CD4-positive, alpha-beta T cell (primary cell): ENCODE measurements at regions not wholly inside any gene's neighbourhood (a gene's known extent, or its start where the extent isn't known, plus 50 kb on each side); places are given as distances from the start of the nearest gene placed in this dataset.

ENCODE experiments used
- ATAC-seq: fragments of 200-7000 bp; cut with Tn5 transposase; one replicate; pipeline ENCODE4 v1.10.0; 2022; ENCODE audit warnings: mild to moderate bottlenecking; ENCODE audit not compliant: poor library complexity
- CTCF ChIA-PET: fragments of 350-600 bp; sonication (Branson Sonifier 250); formaldehyde crosslinking; loops from one replicate; lab custom pipeline; 2021; ENCODE audit warnings: antibody characterized with exemption, inconsistent platforms; lab: Charles Lee
- POLR2A ChIA-PET: fragments of 350-600 bp; sonication (Branson Sonifier 250); formaldehyde crosslinking; loops from one replicate; lab custom pipeline; 2021; ENCODE audit warnings: antibody characterized with exemption, inconsistent platforms; lab: Charles Lee
- DNase-seq, 14 experiments: peaks; one replicate each; pipeline ENCODE4 v3.0.0-alpha.2; 2013 to 2020; ENCODE audit warnings: mixed read lengths in 2 of 14
- H3K27ac ChIP-seq, 2 donors: one replicate each; pipeline versions ENCODE4 v1.5.1 to v1.7.0; 2013; ENCODE audit warnings: low read length in 2 of 2, low read depth in 1 of 2, mild to moderate bottlenecking in 1 of 2
- H3K27me3 ChIP-seq, 2 experiments: 1 replicate in 1 of 2; 2 replicates in 1 of 2; pipeline versions ENCODE4 v1.6.1 to v1.7.0; 2013; ENCODE audit warnings: low read length in 2 of 2, control low read depth in 1 of 2, mild to moderate bottlenecking in 1 of 2, moderate library complexity in 1 of 2; ENCODE audit not compliant: insufficient read depth in 2 of 2, control insufficient read depth in 1 of 2
- H3K36me3 ChIP-seq: one replicate; pipeline ENCODE4 v1.6.1; 2013; ENCODE audit warnings: low read length, control low read depth; ENCODE audit not compliant: insufficient read depth
- H3K4me1 ChIP-seq: one replicate; pipeline ENCODE4 v1.6.1; 2013; ENCODE audit warnings: low read length, control low read depth; ENCODE audit not compliant: insufficient read depth
- H3K4me3 ChIP-seq: one replicate; pipeline ENCODE4 v1.5.1; 2013; ENCODE audit warnings: mild to moderate bottlenecking, low read length, moderate library complexity
- H3K9me3 ChIP-seq, 2 experiments: 1 replicate in 1 of 2; 2 replicates in 1 of 2; pipeline versions ENCODE4 v1.6.1 to v1.7.0; 2013; ENCODE audit warnings: low read length in 2 of 2, mild to moderate bottlenecking in 2 of 2, control low read depth in 1 of 2, moderate library complexity in 1 of 2; ENCODE audit not compliant: control insufficient read depth in 1 of 2, insufficient read depth in 1 of 2
- H3K27ac Mint-ChIP-seq: one replicate; pipeline ENCODE4 v1.8.0; 2020; ENCODE audit warnings: mixed read lengths
- H3K27me3 Mint-ChIP-seq: one replicate; pipeline ENCODE4 v1.8.0; 2021; ENCODE audit warnings: mixed read lengths
- H3K36me3 Mint-ChIP-seq: one replicate; pipeline ENCODE4 v1.8.0; 2021; ENCODE audit warnings: low read depth, mixed read lengths
- H3K4me1 Mint-ChIP-seq: one replicate; pipeline ENCODE4 v1.8.0; 2021; ENCODE audit warnings: low read depth, mixed read lengths
- H3K4me3 Mint-ChIP-seq: one replicate; pipeline ENCODE4 v1.8.0; 2020; ENCODE audit warnings: mild to moderate bottlenecking, mixed read lengths
- H3K9me3 Mint-ChIP-seq: one replicate; pipeline ENCODE4 v1.8.0; 2020; ENCODE audit warnings: mixed read lengths
- CTCF ChIP-seq: fragments of 200-600 bp; IDR thresholded peaks from one replicate; pipeline ENCODE4 v1.8.0; 2022; ENCODE audit warnings: antibody characterized with exemption, mild to moderate bottlenecking
- intact Hi-C, 2 experiments: fragments of 100-400 bp; cut with DNase I in 1 of 2; cut with micrococcal nuclease in 1 of 2; formaldehyde crosslinking; loops; one replicate each; pipeline versions ENCODE4 v1.15.1 to v1.9.0; 2023 to 2025; cut with DNase I, micrococcal nuclease

GRCh38 chr2:122221665-122222064 lies 466.2 kb downstream of the TSN start:
- no peak overlapping the region for H3K4me3 ChIP-seq
- ChIA-PET CTCF (no interaction called here), POLR2A (no interaction called here)
- H3K36me3 ChIP-seq, result no peaks in the 10 kb centered on the region
- H3K4me1 ChIP-seq, result no peaks in the 10 kb centered on the region
- H3K27ac ChIP-seq, result no peak overlapping the region
- H3K36me3 Mint-ChIP-seq, result no peaks in the 10 kb centered on the region
- no peaks in the 10 kb centered on the region for H3K9me3 Mint-ChIP-seq
- H3K27me3 Mint-ChIP-seq, result no peaks in the 10 kb centered on the region
- H3K4me3 Mint-ChIP-seq, result no peak overlapping the region
- no peaks in the 10 kb centered on the region for H3K9me3 ChIP-seq
- TF ChIP-seq CTCF, result no peak
- H3K27me3 ChIP-seq, result no peaks in the 10 kb centered on the region
- H3K27ac Mint-ChIP-seq, result no peak overlapping the region
- H3K4me1 Mint-ChIP-seq, result no peaks in the 10 kb centered on the region
- DNase-seq, result no peak
- ATAC-seq, result no peak
- intact Hi-C loops, result no loop called here

- no peaks in the 10 kb centered on the region for H3K27me3 Mint-ChIP-seq
- H3K27ac ChIP-seq, result no peak overlapping the region
- DNase-seq (no peak), ATAC-seq (no peak)
- intact Hi-C loops, result no loop called here
- H3K4me1 ChIP-seq, result no peaks in the 10 kb centered on the region
- H3K27ac Mint-ChIP-seq, result no peak overlapping the region
- H3K36me3 Mint-ChIP-seq, result no peaks in the 10 kb centered on the region
- H3K36me3 ChIP-seq, result no peaks in the 10 kb centered on the region
- H3K4me1 Mint-ChIP-seq, result no peaks in the 10 kb centered on the region
- no peaks in the 10 kb centered on the region for H3K27me3 ChIP-seq
- no peaks in the 10 kb centered on the region for H3K9me3 Mint-ChIP-seq
- POLR2A ChIA-PET, result no interaction called here
- H3K9me3 ChIP-seq, result no peaks in the 10 kb centered on the region
- no peak for TF ChIP-seq CTCF
- no peak overlapping the region for H3K4me3 Mint-ChIP-seq
- CTCF ChIA-PET, result no interaction called here
- no peak overlapping the region for H3K4me3 ChIP-seq
Observed at GRCh38 chr2:122231296-122231695, 475.8 kb downstream of the TSN start.

- Mint-ChIP-seq H3K27ac (no peak overlapping the region), H3K27me3 (no peaks in the 10 kb centered on the region), H3K4me3 (no peak overlapping the region), H3K9me3 (no peaks in the 10 kb centered on the region), H3K36me3 (no peaks in the 10 kb centered on the region), H3K4me1 (no peaks in the 10 kb centered on the region)
- Histone ChIP-seq H3K4me3 (no peak overlapping the region), H3K27ac (no peak overlapping the region), H3K4me1 (no peaks in the 10 kb centered on the region), H3K9me3 (no peaks in the 10 kb centered on the region), H3K36me3 (no peaks in the 10 kb centered on the region), H3K27me3 (no peaks in the 10 kb centered on the region)
- DNase-seq (no peak), ATAC-seq (no peak)
- POLR2A ChIA-PET, result no interaction called here
- CTCF ChIA-PET, result no interaction called here
- TF ChIP-seq CTCF, result no peak
- intact Hi-C loops, result no loop called here
Observed at GRCh38 chr2:122233372-122233771, 477.9 kb downstream of the TSN start.
